SH-SY5Y (cell line): ENCODE measurements at regions not wholly inside any gene's neighbourhood (a gene's known extent, or its start where the extent isn't known, plus 50 kb on each side); places are given as distances from the start of the nearest gene placed in this dataset.

ENCODE experiments used
- GATA2 ChIP-seq: IDR thresholded peaks from 2 replicates; pipeline ENCODE4 v1.6.1; 2011; ENCODE audit warnings: mild to moderate bottlenecking, low read depth, low read length
- GATA3 ChIP-seq: IDR thresholded peaks from 2 replicates; pipeline ENCODE4 v1.6.1; 2011; ENCODE audit warnings: low read depth, mild to moderate bottlenecking, low read length, moderate library complexity

GRCh38 chr13:74190999-74191398 lies 56.8 kb upstream of the KLF12 start:
- TF ChIP-seq GATA2 (no peak), GATA3 (no peak)
